H9 (cell line): ENCODE measurements at regions not wholly inside any gene's neighbourhood (a gene's known extent, or its start where the extent isn't known, plus 50 kb on each side); places are given as distances from the start of the nearest gene placed in this dataset.

Source experiments
- DNase-seq: peaks from one replicate; pipeline ENCODE4 v3.0.0-alpha.2; 2017
- H2AFZ ChIP-seq: one replicate; pipeline ENCODE4 v1.6.1; 2013; ENCODE audit warnings: mild to moderate bottlenecking, low read length, control low read depth, moderate library complexity
- H2AK5ac ChIP-seq: 2 replicates; pipeline ENCODE4 v1.6.1; 2013; ENCODE audit warnings: low read length, control low read depth, mixed read lengths; ENCODE audit not compliant: insufficient read length
- H2BK120ac ChIP-seq: one replicate; pipeline ENCODE4 v1.6.1; 2013; ENCODE audit warnings: low read depth, mild to moderate bottlenecking, low read length, control low read depth, inconsistent platforms; ENCODE audit not compliant: poor library complexity, severe bottlenecking
- H2BK12ac ChIP-seq: 2 replicates; pipeline ENCODE4 v1.6.1; 2013; ENCODE audit warnings: low read length, control low read depth, mixed read lengths, low read depth; ENCODE audit not compliant: insufficient read length
- H2BK15ac ChIP-seq: 2 replicates; pipeline ENCODE4 v1.6.1; 2013; ENCODE audit warnings: low read depth, low read length, control low read depth
- H2BK20ac ChIP-seq: one replicate; pipeline ENCODE4 v1.6.1; 2013; ENCODE audit warnings: low read depth, mild to moderate bottlenecking, low read length, control low read depth, inconsistent platforms; ENCODE audit not compliant: poor library complexity, severe bottlenecking
- H2BK5ac ChIP-seq: 2 replicates; pipeline ENCODE4 v1.6.1; 2013; ENCODE audit warnings: low read length, control low read depth, mixed read lengths; ENCODE audit not compliant: insufficient read length
- H3K14ac ChIP-seq: 2 replicates; pipeline ENCODE4 v1.6.1; 2013; ENCODE audit warnings: low read length, control low read depth; ENCODE audit not compliant: insufficient read depth
- H3K18ac ChIP-seq: 2 replicates; pipeline ENCODE4 v1.6.1; 2013; ENCODE audit warnings: low read depth, mild to moderate bottlenecking, mixed read lengths, low read length, control low read depth; ENCODE audit not compliant: insufficient read length
- H3K23ac ChIP-seq: 2 replicates; pipeline ENCODE4 v1.6.1; 2013; ENCODE audit warnings: low read length, control low read depth, mixed read lengths, low read depth; ENCODE audit not compliant: insufficient read length
- H3K23me2 ChIP-seq: 2 replicates; pipeline ENCODE4 v1.6.1; 2013; ENCODE audit warnings: low read depth, mild to moderate bottlenecking, mixed read lengths, low read length, control low read depth; ENCODE audit not compliant: insufficient read length, poor library complexity, severe bottlenecking
- H3K27ac ChIP-seq: 2 replicates; pipeline ENCODE4 v1.5.1; 2013; ENCODE audit warnings: low read length, control low read depth, mixed read lengths, low read depth; ENCODE audit not compliant: insufficient read length
- H3K27me3 ChIP-seq: 2 replicates; pipeline ENCODE4 v1.6.1; 2013; ENCODE audit warnings: low read length, control low read depth, inconsistent platforms; ENCODE audit not compliant: insufficient read depth
- H3K4ac ChIP-seq: 2 replicates; pipeline ENCODE4 v1.6.1; 2013; ENCODE audit warnings: low read depth, mild to moderate bottlenecking, control low read depth, inconsistent platforms, low read length, moderate library complexity
- H3K4me1 ChIP-seq: 2 replicates; pipeline ENCODE4 v1.6.1; 2013; ENCODE audit warnings: low read length, control low read depth, inconsistent platforms; ENCODE audit not compliant: insufficient read depth
- H3K4me2 ChIP-seq: 2 replicates; pipeline ENCODE4 v1.6.1; 2013; ENCODE audit warnings: low read length, control low read depth, mixed read lengths; ENCODE audit not compliant: insufficient read length, insufficient read depth
- H3K56ac ChIP-seq: 2 replicates; pipeline ENCODE4 v1.6.1; 2013; ENCODE audit warnings: low read depth, mild to moderate bottlenecking, mixed read lengths, low read length, control low read depth; ENCODE audit not compliant: insufficient read length
- H3K79me1 ChIP-seq: 2 replicates; pipeline ENCODE4 v1.6.1; 2013; ENCODE audit warnings: low read depth, mild to moderate bottlenecking, moderate library complexity, low read length, control low read depth, inconsistent platforms; ENCODE audit not compliant: insufficient read depth, poor library complexity, severe bottlenecking
- H3K79me2 ChIP-seq: 2 replicates; pipeline ENCODE4 v1.6.1; 2013; ENCODE audit warnings: low read length, control low read depth, inconsistent platforms; ENCODE audit not compliant: insufficient read depth
- H3K9ac ChIP-seq: 2 replicates; pipeline ENCODE4 v1.6.1; 2013; ENCODE audit warnings: low read length, control low read depth, mixed read lengths; ENCODE audit not compliant: insufficient read length; ENCODE audit errors: extremely low read depth
- H3K9me3 ChIP-seq: one replicate; pipeline ENCODE4 v1.6.1; 2013; ENCODE audit warnings: low read depth, low read length, inconsistent platforms; ENCODE audit not compliant: control insufficient read depth
- H3T11ph ChIP-seq: one replicate; pipeline ENCODE4 v1.6.1; 2013; ENCODE audit warnings: mild to moderate bottlenecking, low read length, control low read depth, inconsistent platforms
- H4K20me1 ChIP-seq: one replicate; pipeline ENCODE4 v1.6.1; 2013; ENCODE audit not compliant: control insufficient read depth, insufficient read length, insufficient read depth
- H4K5ac ChIP-seq: 2 replicates; pipeline ENCODE4 v1.6.1; 2013; ENCODE audit warnings: low read depth, mild to moderate bottlenecking, mixed read lengths, low read length, control low read depth; ENCODE audit not compliant: insufficient read length
- H4K8ac ChIP-seq: replicated peaks from 2 replicates; pipeline ENCODE4 v1.6.1; 2013; ENCODE audit warnings: low read length, control low read depth, mixed read lengths, low read depth; ENCODE audit not compliant: insufficient read length
- H4K91ac ChIP-seq: 2 replicates; pipeline ENCODE4 v1.6.1; 2013; ENCODE audit warnings: low read depth, mild to moderate bottlenecking, moderate library complexity, mixed read lengths, low read length, control low read depth; ENCODE audit not compliant: insufficient read length
- H3K27ac Mint-ChIP-seq, 3 experiments: 2 replicates in 2 of 3; 3 replicates in 1 of 3; pipeline ENCODE4 v1.8.0; 2020 to 2021; ENCODE audit warnings: mixed read lengths in 3 of 3, mild to moderate bottlenecking in 1 of 3, moderate library complexity in 1 of 3
- H3K27me3 Mint-ChIP-seq: 2 replicates; pipeline ENCODE4 v1.8.0; 2021; ENCODE audit warnings: low read depth, mild to moderate bottlenecking, moderate library complexity, mixed read lengths
- H3K36me3 Mint-ChIP-seq, 3 experiments: 2 replicates in 2 of 3; 3 replicates in 1 of 3; pipeline ENCODE4 v1.8.0; 2020 to 2021; ENCODE audit warnings: low read depth in 3 of 3, mixed read lengths in 3 of 3; ENCODE audit not compliant: insufficient read depth in 1 of 3
- H3K4me1 Mint-ChIP-seq, 2 experiments: 2 replicates each; pipeline ENCODE4 v1.8.0; 2020; ENCODE audit warnings: mixed read lengths in 2 of 2
- H3K4me3 Mint-ChIP-seq, 2 experiments: 2 replicates in 1 of 2; 3 replicates in 1 of 2; pipeline ENCODE4 v1.8.0; 2020 to 2021; ENCODE audit warnings: mild to moderate bottlenecking in 2 of 2, mixed read lengths in 2 of 2, moderate library complexity in 1 of 2
- H3K9me3 Mint-ChIP-seq, 2 experiments: 2 replicates in 1 of 2; 3 replicates in 1 of 2; pipeline ENCODE4 v1.8.0; 2020; ENCODE audit warnings: mild to moderate bottlenecking in 2 of 2, mixed read lengths in 2 of 2, moderate library complexity in 1 of 2
- WGBS: extraction: QIAGEN DNeasy Blood & Tissue Kit; methylation state at CpG from one replicate; pipeline ENCODE4 v1.1.7; 2013; ENCODE audit warnings: missing lambda C conversion rate, low lambda C conversion rate, mixed read lengths; ENCODE audit not compliant: insufficient read length; ENCODE audit errors: extremely low coverage; 5-methylcytosine and 5-hydroxymethylcytosine counted together
- TF ChIP-seq, protein P1 (sequence below): fragments of 200-600 bp; sonication (generic); conservative IDR thresholded peaks from 3 replicates; pipeline ENCODE4 v1.8.0; 2021; ENCODE audit warnings: antibody characterized with exemption, mild to moderate bottlenecking

- H4K20me1 ChIP-seq = no peaks in the 10 kb centered on the region
- no peak overlapping the region for H3K23ac ChIP-seq
- no peaks in the 10 kb centered on the region for H3K23me2 ChIP-seq
- H2BK15ac ChIP-seq = no peak overlapping the region
- no peak overlapping the region for H2BK20ac ChIP-seq
- H3K4me1 ChIP-seq = no peaks in the 10 kb centered on the region
- H2BK12ac ChIP-seq = no peak overlapping the region
- H3K79me2 ChIP-seq = no peaks in the 10 kb centered on the region
- H3T11ph ChIP-seq = no peak overlapping the region
- Mint-ChIP-seq H3K36me3 (no peaks in the 10 kb centered on the region), H3K27me3 (no peaks in the 10 kb centered on the region), H3K27ac (no peak overlapping the region), H3K4me3 (no peak overlapping the region), H3K9me3 (no peaks in the 10 kb centered on the region), H3K4me1 (no peaks in the 10 kb centered on the region)
- H3K79me1 ChIP-seq = no peaks in the 10 kb centered on the region
- no peak overlapping the region for H3K56ac ChIP-seq
- H4K8ac ChIP-seq = no peak overlapping the region
- H4K5ac ChIP-seq = no peak overlapping the region
- no peak overlapping the region for H2AK5ac ChIP-seq
- WGBS = no CpG with 5 or more reads among the region's 2 CpGs
- H3K27me3 ChIP-seq = no peaks in the 10 kb centered on the region
- DNase-seq = no peak
- H3K4me2 ChIP-seq = no peak overlapping the region
- H2AFZ ChIP-seq = no peak overlapping the region
- no peak overlapping the region for H3K4ac ChIP-seq
- no peak overlapping the region for H3K18ac ChIP-seq
- no peak overlapping the region for H3K14ac ChIP-seq
- no peak overlapping the region for H3K27ac ChIP-seq
- TF ChIP-seq, protein P1, sequence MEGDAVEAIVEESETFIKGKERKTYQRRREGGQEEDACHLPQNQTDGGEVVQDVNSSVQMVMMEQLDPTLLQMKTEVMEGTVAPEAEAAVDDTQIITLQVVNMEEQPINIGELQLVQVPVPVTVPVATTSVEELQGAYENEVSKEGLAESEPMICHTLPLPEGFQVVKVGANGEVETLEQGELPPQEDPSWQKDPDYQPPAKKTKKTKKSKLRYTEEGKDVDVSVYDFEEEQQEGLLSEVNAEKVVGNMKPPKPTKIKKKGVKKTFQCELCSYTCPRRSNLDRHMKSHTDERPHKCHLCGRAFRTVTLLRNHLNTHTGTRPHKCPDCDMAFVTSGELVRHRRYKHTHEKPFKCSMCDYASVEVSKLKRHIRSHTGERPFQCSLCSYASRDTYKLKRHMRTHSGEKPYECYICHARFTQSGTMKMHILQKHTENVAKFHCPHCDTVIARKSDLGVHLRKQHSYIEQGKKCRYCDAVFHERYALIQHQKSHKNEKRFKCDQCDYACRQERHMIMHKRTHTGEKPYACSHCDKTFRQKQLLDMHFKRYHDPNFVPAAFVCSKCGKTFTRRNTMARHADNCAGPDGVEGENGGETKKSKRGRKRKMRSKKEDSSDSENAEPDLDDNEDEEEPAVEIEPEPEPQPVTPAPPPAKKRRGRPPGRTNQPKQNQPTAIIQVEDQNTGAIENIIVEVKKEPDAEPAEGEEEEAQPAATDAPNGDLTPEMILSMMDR = no peak
- H4K91ac ChIP-seq = no peak overlapping the region
- H2BK120ac ChIP-seq = no peak overlapping the region
- H2BK5ac ChIP-seq = no peak overlapping the region
- no peak overlapping the region for H3K9ac ChIP-seq
- H3K9me3 ChIP-seq = no peaks in the 10 kb centered on the region
These were observed 74.9 kb downstream of the ANKEF1 start for GRCh38 chr20:10109641-10110040.
